ENCODE measurements at regions not wholly inside any gene's neighbourhood (a gene's known extent, or its start where the extent isn't known, plus 50 kb on each side); places are given as distances from the start of the nearest gene placed in this dataset.
"Not testable (repeated sequence)": the region's sequence is repeated elsewhere in the genome, so short reads cannot be mapped to it uniquely, and the experiment has no call there.

DNA sequence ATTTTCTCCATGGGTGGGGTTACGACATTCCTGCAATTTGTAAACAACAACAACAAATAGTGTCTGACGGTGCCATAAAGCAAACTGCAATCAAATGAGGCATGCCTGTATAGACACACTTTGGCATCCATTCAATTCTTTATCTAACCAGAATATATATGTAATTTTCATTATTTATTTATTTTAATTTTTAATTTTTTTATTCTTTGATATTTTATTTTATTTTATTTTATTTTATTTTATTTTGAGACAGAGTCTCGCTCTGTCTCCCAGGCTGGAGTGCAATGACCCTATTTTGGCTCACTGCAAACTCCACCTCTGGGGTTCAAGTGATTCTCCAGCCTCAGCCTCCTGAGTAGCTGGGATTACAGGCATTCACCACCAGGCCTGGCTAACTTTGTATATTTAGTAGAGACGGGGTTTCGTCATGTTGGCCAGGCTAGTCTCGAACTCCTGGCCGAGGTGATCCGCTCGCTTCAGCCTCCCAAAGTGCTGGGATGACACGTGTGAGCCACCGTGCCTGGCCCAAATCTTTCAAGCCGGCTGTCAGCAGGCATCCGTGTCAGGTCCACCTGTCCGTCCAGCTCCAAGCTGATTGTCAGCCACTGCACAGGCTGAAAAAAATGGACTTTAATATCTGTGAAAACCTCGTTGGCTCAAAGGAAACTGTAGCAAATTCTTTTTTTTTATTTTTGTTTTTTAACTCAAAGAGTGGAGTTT is 200.8 kb downstream of the ASMT start:
- DNase-seq (ENCODE audit: low read depth), result no peak
- Histone ChIP-seq H3K9me3 (ENCODE audit: control insufficient read depth, low read length) (no peaks in the 10 kb centered on the region), H3K36me3 (ENCODE audit: control insufficient read depth, insufficient read depth, low read length, severe bottlenecking) (no peaks in the 10 kb centered on the region), H3K27me3 (replicated peaks; ENCODE audit: control insufficient read depth, insufficient read depth, low read length) (no peaks in the 10 kb centered on the region), H3K4me3 (ENCODE audit: low read length) (no peak overlapping the region), H3K4me1 (ENCODE audit: control insufficient read depth, insufficient read depth, low read length) (no peaks in the 10 kb centered on the region), H3K9ac (ENCODE audit: low read length) (no peak overlapping the region)

- DNase-seq (ENCODE audit: low read depth); H3K9me3 ChIP-seq (ENCODE audit: control insufficient read depth, low read length); H3K9ac ChIP-seq (ENCODE audit: low read length); H3K27me3 ChIP-seq (replicated peaks; ENCODE audit: control insufficient read depth, insufficient read depth, low read length); H3K4me3 ChIP-seq (ENCODE audit: low read length); H3K36me3 ChIP-seq (ENCODE audit: control insufficient read depth, insufficient read depth, low read length, severe bottlenecking); H3K4me1 ChIP-seq (ENCODE audit: control insufficient read depth, insufficient read depth, low read length): not testable (repeated sequence)
These were observed 201.6 kb downstream of the ASMT start for GRCh38 chrX:1816387-1816982.

DNA sequence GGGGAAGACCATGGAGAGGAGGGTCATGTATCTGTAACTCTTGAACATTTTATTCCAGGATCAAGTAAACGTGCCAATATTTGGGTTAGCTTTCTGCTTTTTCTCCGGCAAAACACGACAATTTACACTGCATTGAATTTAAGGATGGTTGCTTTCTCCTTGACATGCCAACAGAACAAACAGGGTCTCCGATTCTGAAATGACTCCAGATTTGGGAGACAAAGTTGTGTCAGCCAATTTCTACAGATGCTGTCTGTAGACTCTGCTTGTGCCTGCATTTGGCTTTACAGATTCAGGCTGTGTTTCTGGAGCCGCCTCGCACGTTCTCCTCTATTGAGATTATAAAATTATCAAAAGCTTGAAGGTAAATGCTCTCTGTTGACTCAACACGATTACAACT is 207.0 kb downstream of the ASMT start:
- Histone ChIP-seq H3K27me3 (replicated peaks; ENCODE audit: control insufficient read depth, insufficient read depth, low read length) (no peaks in the 10 kb centered on the region), H3K9ac (ENCODE audit: low read length) (no peak overlapping the region), H3K4me1 (ENCODE audit: control insufficient read depth, insufficient read depth, low read length) (no peaks in the 10 kb centered on the region), H3K9me3 (ENCODE audit: control insufficient read depth, low read length) (peaks cover 2% of the 10 kb centered on the region), H3K36me3 (ENCODE audit: control insufficient read depth, insufficient read depth, low read length, severe bottlenecking) (no peaks in the 10 kb centered on the region), H3K4me3 (ENCODE audit: low read length) (no peak overlapping the region)
- no peak for DNase-seq (ENCODE audit: low read depth)

GRCh38 chrX:1824855-1825254 is 210.0 kb downstream of the ASMT start:
- no peak overlapping the region for H3K9ac ChIP-seq (ENCODE audit: low read length)
- H3K27me3 ChIP-seq (replicated peaks; ENCODE audit: control insufficient read depth, insufficient read depth, low read length), result no peaks in the 10 kb centered on the region
- H3K9me3 ChIP-seq (ENCODE audit: control insufficient read depth, low read length), result peaks cover 2% of the 10 kb centered on the region
- no peaks in the 10 kb centered on the region for H3K4me1 ChIP-seq (ENCODE audit: control insufficient read depth, insufficient read depth, low read length)
- no peaks in the 10 kb centered on the region for H3K36me3 ChIP-seq (ENCODE audit: control insufficient read depth, insufficient read depth, low read length, severe bottlenecking)
- no peak for DNase-seq (ENCODE audit: low read depth)
- H3K4me3 ChIP-seq (ENCODE audit: low read length), result no peak overlapping the region

GRCh38 chrX:1833656-1834360 is 218.9 kb downstream of the ASMT start:
- H3K27me3 ChIP-seq (replicated peaks; ENCODE audit: control insufficient read depth, insufficient read depth, low read length), result no peaks in the 10 kb centered on the region

GRCh38 chrX:1835056-1835455 is 220.2 kb downstream of the ASMT start:
- no peak overlapping the region for H3K9ac ChIP-seq (ENCODE audit: low read length)
- H3K9me3 ChIP-seq (ENCODE audit: control insufficient read depth, low read length), result peaks cover 14% of the 10 kb centered on the region
- H3K4me1 ChIP-seq (ENCODE audit: control insufficient read depth, insufficient read depth, low read length), result no peaks in the 10 kb centered on the region
- no peak for DNase-seq (ENCODE audit: low read depth)
- no peaks in the 10 kb centered on the region for H3K36me3 ChIP-seq (ENCODE audit: control insufficient read depth, insufficient read depth, low read length, severe bottlenecking)
- no peak overlapping the region for H3K4me3 ChIP-seq (ENCODE audit: low read length)
- H3K27me3 ChIP-seq (replicated peaks; ENCODE audit: control insufficient read depth, insufficient read depth, low read length), result no peaks in the 10 kb centered on the region

More at GRCh38 chrX:1833656-1834360, 218.9 kb downstream of the ASMT start:
- Histone ChIP-seq H3K36me3 (ENCODE audit: control insufficient read depth, insufficient read depth, low read length, severe bottlenecking) (no peaks in the 10 kb centered on the region), H3K9me3 (ENCODE audit: control insufficient read depth, low read length) (peaks cover 14% of the 10 kb centered on the region), H3K4me3 (ENCODE audit: low read length) (no peak overlapping the region), H3K9ac (ENCODE audit: low read length) (no peak overlapping the region), H3K4me1 (ENCODE audit: control insufficient read depth, insufficient read depth, low read length) (no peaks in the 10 kb centered on the region)
- DNase-seq (ENCODE audit: low read depth), result no peak

DNA sequence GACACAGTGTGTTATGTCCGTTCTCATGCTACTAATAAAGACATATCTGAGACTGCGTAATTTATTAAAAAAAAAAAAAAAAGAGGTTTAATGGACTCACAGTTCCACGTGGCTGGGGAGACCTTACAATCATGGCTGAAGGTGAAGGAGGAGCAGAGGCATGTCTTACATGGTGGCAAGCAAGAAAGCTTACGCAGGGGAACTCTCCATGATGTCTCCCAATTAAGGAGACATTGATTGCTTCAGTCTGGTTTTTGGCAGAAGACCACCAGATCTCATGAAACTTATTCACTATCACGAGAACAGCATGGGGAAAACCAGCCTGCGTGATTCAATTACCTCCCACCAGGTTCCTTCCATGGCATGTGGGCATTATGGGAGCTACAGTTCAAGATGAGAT is 221.8 kb downstream of the ASMT start:
- Histone ChIP-seq H3K9me3 (ENCODE audit: control insufficient read depth, low read length) (peaks cover 14% of the 10 kb centered on the region), H3K36me3 (ENCODE audit: control insufficient read depth, insufficient read depth, low read length, severe bottlenecking) (no peaks in the 10 kb centered on the region), H3K9ac (ENCODE audit: low read length) (no peak overlapping the region), H3K4me1 (ENCODE audit: control insufficient read depth, insufficient read depth, low read length) (no peaks in the 10 kb centered on the region), H3K4me3 (ENCODE audit: low read length) (no peak overlapping the region), H3K27me3 (replicated peaks; ENCODE audit: control insufficient read depth, insufficient read depth, low read length) (no peaks in the 10 kb centered on the region)
- DNase-seq (ENCODE audit: low read depth), result no peak

- no peak overlapping the region for H3K4me3 ChIP-seq (ENCODE audit: low read length)
- H3K36me3 ChIP-seq (ENCODE audit: control insufficient read depth, insufficient read depth, low read length, severe bottlenecking), result no peaks in the 10 kb centered on the region
- no peak overlapping the region for H3K9ac ChIP-seq (ENCODE audit: low read length)
- peaks cover 12% of the 10 kb centered on the region for H3K9me3 ChIP-seq (ENCODE audit: control insufficient read depth, low read length)
- H3K27me3 ChIP-seq (replicated peaks; ENCODE audit: control insufficient read depth, insufficient read depth, low read length), result no peaks in the 10 kb centered on the region
- no peaks in the 10 kb centered on the region for H3K4me1 ChIP-seq (ENCODE audit: control insufficient read depth, insufficient read depth, low read length)
- DNase-seq (ENCODE audit: low read depth), result no peak
These were observed 226.9 kb downstream of the ASMT start for GRCh38 chrX:1841746-1842145.

- not testable (repeated sequence) for H3K36me3 ChIP-seq (ENCODE audit: control insufficient read depth, insufficient read depth, low read length, severe bottlenecking); H3K27me3 ChIP-seq (replicated peaks; ENCODE audit: control insufficient read depth, insufficient read depth, low read length); H3K9me3 ChIP-seq (ENCODE audit: control insufficient read depth, low read length); H3K4me3 ChIP-seq (ENCODE audit: low read length); H3K4me1 ChIP-seq (ENCODE audit: control insufficient read depth, insufficient read depth, low read length); DNase-seq (ENCODE audit: low read depth); H3K9ac ChIP-seq (ENCODE audit: low read length)
These were observed 232.1 kb downstream of the ASMT start for GRCh38 chrX:1847000-1847399.

GRCh38 chrX:1847790-1848189 is 232.9 kb downstream of the ASMT start:
- not testable (repeated sequence) for DNase-seq (ENCODE audit: low read depth); H3K36me3 ChIP-seq (ENCODE audit: control insufficient read depth, insufficient read depth, low read length, severe bottlenecking); H3K4me1 ChIP-seq (ENCODE audit: control insufficient read depth, insufficient read depth, low read length); H3K4me3 ChIP-seq (ENCODE audit: low read length); H3K27me3 ChIP-seq (replicated peaks; ENCODE audit: control insufficient read depth, insufficient read depth, low read length); H3K9ac ChIP-seq (ENCODE audit: low read length); H3K9me3 ChIP-seq (ENCODE audit: control insufficient read depth, low read length)

- H3K36me3 ChIP-seq (ENCODE audit: control insufficient read depth, insufficient read depth, low read length, severe bottlenecking), result no peaks in the 10 kb centered on the region
- H3K27me3 ChIP-seq (replicated peaks; ENCODE audit: control insufficient read depth, insufficient read depth, low read length), result no peaks in the 10 kb centered on the region
- no peak for DNase-seq (ENCODE audit: low read depth)
- no peaks in the 10 kb centered on the region for H3K9me3 ChIP-seq (ENCODE audit: control insufficient read depth, low read length)
- H3K4me1 ChIP-seq (ENCODE audit: control insufficient read depth, insufficient read depth, low read length), result no peaks in the 10 kb centered on the region
- H3K4me3 ChIP-seq (ENCODE audit: low read length), result no peak overlapping the region
- no peak overlapping the region for H3K9ac ChIP-seq (ENCODE audit: low read length)
These were observed 236.7 kb downstream of the ASMT start for GRCh38 chrX:1851527-1851926.
